Activated CD8-positive, alpha-beta memory T cell treated with anti-CD3 and anti-CD28 coated beads, Interleukin-2, amount 10 ng/mL, durations not matched to agents 7 days and 5 days (primary cell): ENCODE measurements at regions not wholly inside any gene's neighbourhood (a gene's known extent, or its start where the extent isn't known, plus 50 kb on each side); places are given as distances from the start of the nearest gene placed in this dataset.

Source experiments
- ATAC-seq: fragments of 150-1000 bp; cut with Tn5 transposase; one replicate; pipeline ENCODE4 v1.10.0; 2021; ENCODE audit warnings: moderate library complexity
- CTCF ChIA-PET: fragments of 350-600 bp; sonication (Branson Sonifier 250); formaldehyde crosslinking; loops from one replicate; lab custom pipeline; 2021; ENCODE audit warnings: antibody characterized with exemption; lab: Charles Lee
- DNase-seq: peaks from one replicate; pipeline ENCODE4 v3.0.0-alpha.2; 2020
- H3K27ac Mint-ChIP-seq: one replicate; pipeline ENCODE4 v1.8.0; 2021; ENCODE audit warnings: mild to moderate bottlenecking, mixed read lengths
- H3K27me3 Mint-ChIP-seq: one replicate; pipeline ENCODE4 v1.8.0; 2021; ENCODE audit warnings: mixed read lengths
- H3K36me3 Mint-ChIP-seq: one replicate; pipeline ENCODE4 v1.8.0; 2021; ENCODE audit warnings: mild to moderate bottlenecking, mixed read lengths
- H3K4me1 Mint-ChIP-seq: one replicate; pipeline ENCODE4 v1.8.0; 2021; ENCODE audit warnings: mixed read lengths
- H3K4me3 Mint-ChIP-seq: one replicate; pipeline ENCODE4 v1.8.0; 2021; ENCODE audit warnings: mild to moderate bottlenecking, moderate library complexity, mixed read lengths
- H3K9me3 Mint-ChIP-seq: one replicate; pipeline ENCODE4 v1.8.0; 2022; ENCODE audit warnings: low read depth, mixed read lengths

DNA sequence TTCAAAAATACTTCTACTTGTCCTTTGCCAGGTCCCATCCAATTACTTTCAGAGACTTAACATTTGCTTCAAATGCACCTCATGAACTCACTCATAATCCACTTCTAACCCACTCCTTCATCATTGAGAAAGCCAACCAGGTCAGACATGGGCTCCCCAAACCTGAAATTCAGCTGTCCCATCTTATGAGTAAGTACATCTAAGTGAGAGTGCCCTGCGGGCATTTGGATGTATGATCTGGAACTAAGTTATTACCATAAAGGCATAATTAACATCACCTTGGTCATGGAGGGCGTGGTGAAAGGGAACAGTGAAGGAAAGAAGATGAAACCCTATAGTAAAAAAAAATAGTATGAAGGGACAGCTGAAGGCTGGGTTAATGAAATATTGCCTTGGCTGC lies 896.8 kb downstream of the C6orf118 start:
- H3K27me3 Mint-ChIP-seq = no peaks in the 10 kb centered on the region
- DNase-seq = no peak
- no peak overlapping the region for H3K4me3 Mint-ChIP-seq
- H3K36me3 Mint-ChIP-seq = no peaks in the 10 kb centered on the region
- CTCF ChIA-PET = no interaction called here
- peaks cover 2% of the 10 kb centered on the region for H3K9me3 Mint-ChIP-seq
- no peak for ATAC-seq
- no peak overlapping the region for H3K27ac Mint-ChIP-seq
- no peaks in the 10 kb centered on the region for H3K4me1 Mint-ChIP-seq

- H3K36me3 Mint-ChIP-seq = no peaks in the 10 kb centered on the region
- no peaks in the 10 kb centered on the region for H3K4me1 Mint-ChIP-seq
- ATAC-seq = no peak
- H3K4me3 Mint-ChIP-seq = no peak overlapping the region
- no peaks in the 10 kb centered on the region for H3K27me3 Mint-ChIP-seq
- H3K27ac Mint-ChIP-seq = no peak overlapping the region
- H3K9me3 Mint-ChIP-seq = peaks cover 2% of the 10 kb centered on the region
- DNase-seq = no peak
- CTCF ChIA-PET = no interaction called here
Measured at GRCh38 chr6:164410017-164410416, 899.4 kb downstream of the C6orf118 start.

GRCh38 chr6:164409309-164410009 lies 899.9 kb downstream of the C6orf118 start:
- CTCF ChIA-PET = no interaction called here

GRCh38 chr6:164408868-164409267 lies 900.5 kb downstream of the C6orf118 start:
- CTCF ChIA-PET = no interaction called here
- Mint-ChIP-seq H3K4me1 (no peaks in the 10 kb centered on the region), H3K27ac (no peak overlapping the region), H3K9me3 (peaks cover 2% of the 10 kb centered on the region), H3K27me3 (no peaks in the 10 kb centered on the region), H3K4me3 (no peak overlapping the region), H3K36me3 (no peaks in the 10 kb centered on the region)
- ATAC-seq = no peak
- DNase-seq = no peak

More at GRCh38 chr6:164409309-164410009, 899.9 kb downstream of the C6orf118 start:
- DNase-seq = no peak
- ATAC-seq = no peak
- no peaks in the 10 kb centered on the region for H3K27me3 Mint-ChIP-seq
- no peak overlapping the region for H3K27ac Mint-ChIP-seq
- H3K4me3 Mint-ChIP-seq = no peak overlapping the region
- H3K4me1 Mint-ChIP-seq = no peaks in the 10 kb centered on the region
- peaks cover 2% of the 10 kb centered on the region for H3K9me3 Mint-ChIP-seq
- H3K36me3 Mint-ChIP-seq = no peaks in the 10 kb centered on the region

GRCh38 chr6:164404812-164405488 lies 904.5 kb downstream of the C6orf118 start:
- CTCF ChIA-PET = no interaction called here
- Mint-ChIP-seq H3K27ac (no peak overlapping the region), H3K9me3 (peaks cover 4% of the 10 kb centered on the region), H3K4me1 (no peaks in the 10 kb centered on the region), H3K27me3 (no peaks in the 10 kb centered on the region), H3K36me3 (no peaks in the 10 kb centered on the region), H3K4me3 (no peak overlapping the region)
- DNase-seq (no peak), ATAC-seq (no peak)

GRCh38 chr6:164401871-164402270 lies 907.5 kb downstream of the C6orf118 start:
- no peaks in the 10 kb centered on the region for H3K27me3 Mint-ChIP-seq
- no peaks in the 10 kb centered on the region for H3K36me3 Mint-ChIP-seq
- DNase-seq (no peak), ATAC-seq (no peak)
- H3K4me3 Mint-ChIP-seq = no peak overlapping the region
- no peak overlapping the region for H3K27ac Mint-ChIP-seq
- CTCF ChIA-PET = no interaction called here
- peaks cover 2% of the 10 kb centered on the region for H3K9me3 Mint-ChIP-seq
- peaks cover 2% of the 10 kb centered on the region for H3K4me1 Mint-ChIP-seq

DNA sequence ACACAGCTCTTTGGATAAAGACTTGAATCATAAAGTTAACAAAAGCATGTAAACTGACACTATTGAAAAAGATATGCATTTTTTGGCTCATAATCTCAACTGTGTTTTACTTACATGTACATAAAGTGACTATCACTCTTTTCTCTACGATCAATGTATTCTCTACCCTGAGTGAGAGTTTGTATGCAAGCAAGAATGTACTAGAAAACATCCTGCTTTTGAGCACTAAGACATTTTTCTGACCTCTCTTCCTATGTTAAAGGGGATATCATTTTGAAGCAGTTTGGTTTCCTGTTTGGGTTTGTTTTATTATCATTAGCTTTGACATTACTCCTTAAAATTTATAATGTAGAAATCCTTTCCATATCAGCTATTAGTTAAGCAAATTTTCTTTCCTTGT lies 910.8 kb downstream of the C6orf118 start:
- DNase-seq = no peak
- Mint-ChIP-seq H3K36me3 (no peaks in the 10 kb centered on the region), H3K27me3 (no peaks in the 10 kb centered on the region), H3K9me3 (peaks cover 2% of the 10 kb centered on the region), H3K4me3 (no peak overlapping the region), H3K27ac (no peak overlapping the region), H3K4me1 (peaks cover 5% of the 10 kb centered on the region)
- CTCF ChIA-PET = no interaction called here
- no peak for ATAC-seq

DNA sequence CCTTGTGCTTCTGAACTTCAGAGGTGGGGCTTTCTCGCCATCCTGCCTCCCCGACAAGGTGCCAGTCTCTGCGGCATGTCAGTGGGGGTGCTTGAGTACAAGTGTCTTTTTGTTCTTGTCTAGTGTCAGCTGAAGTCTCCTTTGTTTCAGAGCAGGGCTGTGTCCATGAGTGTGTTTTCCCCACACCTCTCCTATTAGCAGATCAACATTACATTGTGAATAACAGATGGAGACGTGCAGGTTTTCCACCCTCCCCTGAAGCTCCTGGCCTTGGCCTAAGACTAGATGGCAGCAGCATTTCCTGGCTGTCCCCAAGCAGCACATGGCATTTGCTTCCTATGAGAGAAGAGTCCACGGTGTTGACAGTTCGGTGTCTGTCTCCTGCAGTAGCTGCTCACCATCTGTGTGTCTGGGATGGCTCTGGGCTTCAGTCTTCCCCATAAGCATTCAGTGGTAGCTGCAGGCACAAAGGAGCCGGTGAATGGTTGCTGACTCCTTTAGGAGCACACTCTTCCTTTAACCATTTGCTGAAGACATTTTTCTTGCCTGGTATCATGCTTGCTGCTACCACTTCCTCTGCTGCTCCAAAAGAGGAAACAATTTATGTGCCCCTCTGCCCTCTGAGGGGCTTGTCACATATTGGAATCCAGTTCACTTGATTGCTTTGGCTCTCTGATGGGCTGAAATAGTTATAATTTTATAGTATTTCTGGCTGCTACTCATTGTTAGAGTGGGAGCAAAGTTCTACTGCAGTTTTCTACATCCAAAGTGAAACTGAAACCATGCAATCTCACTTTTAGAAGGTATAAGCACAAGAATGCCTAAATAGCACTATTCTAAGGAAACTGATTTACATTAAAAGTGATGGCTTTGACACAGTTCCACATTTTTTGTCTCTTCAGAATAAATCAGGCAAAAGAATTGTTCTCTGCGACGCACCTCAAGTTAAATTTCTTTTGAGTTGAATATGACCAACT lies 913.0 kb downstream of the C6orf118 start:
- no peak for ATAC-seq

GRCh38 chr6:164379795-164380194 lies 929.6 kb downstream of the C6orf118 start:
- Mint-ChIP-seq H3K4me3 (no peak overlapping the region), H3K36me3 (no peaks in the 10 kb centered on the region), H3K27ac (no peak overlapping the region), H3K9me3 (peaks cover 5% of the 10 kb centered on the region), H3K4me1 (no peaks in the 10 kb centered on the region), H3K27me3 (no peaks in the 10 kb centered on the region)
- CTCF ChIA-PET = no interaction called here
- ATAC-seq (no peak), DNase-seq (no peak)

More for the DNA sequence above, 913.0 kb downstream of the C6orf118 start:
- no peak for DNase-seq
- no peaks in the 10 kb centered on the region for H3K27me3 Mint-ChIP-seq
- CTCF ChIA-PET = no interaction called here
- peaks cover 5% of the 10 kb centered on the region for H3K4me1 Mint-ChIP-seq
- H3K36me3 Mint-ChIP-seq = no peaks in the 10 kb centered on the region
- no peaks in the 10 kb centered on the region for H3K9me3 Mint-ChIP-seq
- no peak overlapping the region for H3K4me3 Mint-ChIP-seq
- H3K27ac Mint-ChIP-seq = peak overlapping the region; percentile 56

DNA sequence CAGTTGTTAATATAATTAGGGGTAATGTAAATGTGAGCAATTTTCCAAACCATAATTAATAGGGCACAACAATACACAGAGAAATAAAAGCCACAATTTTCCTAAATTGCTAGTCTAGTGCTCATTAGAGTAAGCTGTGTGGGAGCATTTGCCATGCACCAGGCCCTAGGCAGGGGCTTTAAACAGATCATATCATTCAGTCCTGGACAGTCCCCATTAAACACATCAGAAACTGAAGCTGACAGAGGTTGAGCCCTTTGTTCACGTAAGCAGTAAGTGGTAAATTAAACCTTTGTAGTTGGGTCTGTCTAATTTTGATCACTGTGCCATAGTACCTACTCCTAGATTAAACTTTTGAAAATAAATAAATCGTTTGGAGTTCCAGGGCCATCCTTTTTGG lies 931.1 kb downstream of the C6orf118 start:
- Mint-ChIP-seq H3K36me3 (no peaks in the 10 kb centered on the region), H3K4me3 (no peak overlapping the region), H3K9me3 (no peaks in the 10 kb centered on the region), H3K27me3 (no peaks in the 10 kb centered on the region), H3K27ac (no peak overlapping the region), H3K4me1 (no peaks in the 10 kb centered on the region)
- ATAC-seq = no peak
- CTCF ChIA-PET = no interaction called here
- no peak for DNase-seq

DNA sequence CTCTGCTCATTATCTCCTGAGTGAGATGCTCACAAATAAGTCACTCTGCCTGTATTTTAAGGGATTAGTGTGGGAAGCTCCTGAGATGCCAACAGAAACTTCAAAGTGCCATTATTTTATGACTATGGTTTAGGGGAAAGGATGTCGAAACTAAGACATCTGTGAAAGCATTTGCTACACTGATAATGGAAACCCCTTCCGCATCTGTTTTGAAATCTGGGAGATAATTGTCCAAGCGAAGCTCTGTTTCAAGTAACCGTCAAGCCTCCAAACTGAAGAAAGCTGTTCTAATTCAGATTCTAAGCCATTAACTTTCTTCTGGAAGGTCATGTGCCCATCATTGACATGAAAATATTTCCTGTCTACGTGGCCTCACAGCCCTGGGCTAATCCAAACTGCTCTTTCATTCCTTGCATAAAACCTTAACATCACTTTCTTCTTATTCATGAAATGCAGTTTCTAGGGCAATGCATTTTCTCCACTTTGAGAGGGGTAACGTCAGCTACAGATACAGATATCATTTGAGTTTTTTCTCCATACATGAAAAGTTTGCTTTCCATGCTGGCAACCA lies 932.0 kb downstream of the C6orf118 start:
- CTCF ChIA-PET = no interaction called here
- no peak for ATAC-seq
- H3K9me3 Mint-ChIP-seq = no peaks in the 10 kb centered on the region
- H3K27me3 Mint-ChIP-seq = no peaks in the 10 kb centered on the region
- H3K27ac Mint-ChIP-seq = no peak overlapping the region
- no peaks in the 10 kb centered on the region for H3K36me3 Mint-ChIP-seq
- H3K4me1 Mint-ChIP-seq = no peaks in the 10 kb centered on the region
- no peak for DNase-seq
- H3K4me3 Mint-ChIP-seq = no peak overlapping the region

DNA sequence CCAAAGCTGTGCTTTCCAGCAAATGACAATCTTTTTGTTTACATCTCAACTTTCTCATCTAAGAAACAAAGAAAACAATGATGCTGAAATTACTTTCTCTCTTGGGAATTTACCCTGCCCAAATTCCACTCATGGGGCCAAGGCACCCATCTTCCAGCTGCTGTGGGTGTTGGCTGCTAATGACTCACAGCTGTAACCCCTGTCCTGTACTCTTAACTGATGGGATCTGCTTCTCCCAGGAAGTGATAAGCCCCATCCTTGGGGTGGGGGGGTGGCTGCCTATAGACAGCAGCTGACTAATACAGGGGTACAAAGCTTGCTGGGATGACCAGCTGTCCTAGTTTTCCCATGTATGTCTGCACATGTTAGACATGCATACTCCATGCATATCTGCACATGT lies 938.6 kb downstream of the C6orf118 start:
- Mint-ChIP-seq H3K9me3 (peaks cover 4% of the 10 kb centered on the region), H3K27me3 (no peaks in the 10 kb centered on the region), H3K27ac (no peak overlapping the region), H3K4me3 (no peak overlapping the region), H3K36me3 (no peaks in the 10 kb centered on the region), H3K4me1 (no peaks in the 10 kb centered on the region)
- ATAC-seq = no peak
- CTCF ChIA-PET = no interaction called here
- no peak for DNase-seq

DNA sequence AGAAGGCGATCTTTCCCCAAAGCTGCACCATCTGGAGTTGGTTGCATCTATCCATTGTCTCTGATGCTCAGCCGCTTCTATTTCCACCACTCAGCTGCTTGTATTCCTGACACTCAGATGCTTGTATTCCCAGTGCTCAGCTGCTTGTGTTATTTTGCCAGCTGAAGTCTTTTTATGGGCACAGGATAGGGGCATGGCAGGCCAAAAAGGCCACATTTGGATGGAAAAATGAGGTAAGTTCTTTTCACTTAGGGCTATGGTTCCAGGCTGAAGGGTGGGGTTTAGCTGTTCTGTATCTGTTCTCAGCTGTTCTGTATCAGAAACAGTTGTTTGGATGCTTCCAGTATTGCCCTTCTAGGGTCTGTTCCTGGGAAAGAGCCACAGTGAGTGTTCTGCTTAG lies 944.9 kb downstream of the QKI start:
- no peak for ATAC-seq

More for the DNA sequence above, 944.9 kb downstream of the QKI start:
- no peak for DNase-seq
- no peaks in the 10 kb centered on the region for H3K27me3 Mint-ChIP-seq
- H3K27ac Mint-ChIP-seq = no peak overlapping the region
- no peaks in the 10 kb centered on the region for H3K36me3 Mint-ChIP-seq
- H3K4me1 Mint-ChIP-seq = no peaks in the 10 kb centered on the region
- CTCF ChIA-PET = no interaction called here
- no peak overlapping the region for H3K4me3 Mint-ChIP-seq
- H3K9me3 Mint-ChIP-seq = peaks cover 18% of the 10 kb centered on the region
